ENCODE measurements at regions not wholly inside any gene's neighbourhood (a gene's known extent, or its start where the extent isn't known, plus 50 kb on each side); places are given as distances from the start of the nearest gene placed in this dataset.

- H3K27me3 ChIP-seq: no peaks in the 10 kb centered on the region
- H3K9me3 ChIP-seq: no peaks in the 10 kb centered on the region
- no peak for TF ChIP-seq CTCF (IDR thresholded peaks at IDR 0.05)
- no peak for TF ChIP-seq POLR2A (IDR thresholded peaks at IDR 0.05)
- no peak for TF ChIP-seq POLR2AphosphoS5 (IDR thresholded peaks at IDR 0.05; ENCODE audit: insufficient read depth in 1 of 2, low read depth in 1 of 2)
- intact Hi-C loops (cut with DNase I): no loop called here
- H3K4me3 ChIP-seq: no peak overlapping the region
- DNase-seq (ENCODE audit: extremely low spot score in 2 of 2): no peak
- H3K36me3 ChIP-seq: no peaks in the 10 kb centered on the region
- no peak overlapping the region for H3K27ac ChIP-seq
- H3K4me1 ChIP-seq: no peaks in the 10 kb centered on the region
Observed at GRCh38 chr13:47646298-47646697, 354.8 kb downstream of the SUCLA2 start.

GRCh38 chr13:47639738-47640447, 361.2 kb downstream of the SUCLA2 start:
- H3K36me3 ChIP-seq: no peaks in the 10 kb centered on the region
- no peaks in the 10 kb centered on the region for H3K4me1 ChIP-seq
- no peaks in the 10 kb centered on the region for H3K9me3 ChIP-seq
- H3K27ac ChIP-seq: no peak overlapping the region
- no peak overlapping the region for H3K4me3 ChIP-seq
- no peak for TF ChIP-seq POLR2AphosphoS5 (IDR thresholded peaks at IDR 0.05; ENCODE audit: insufficient read depth in 1 of 2, low read depth in 1 of 2)
- no peak for TF ChIP-seq POLR2A (IDR thresholded peaks at IDR 0.05)
- TF ChIP-seq CTCF (IDR thresholded peaks at IDR 0.05): no peak
- H3K27me3 ChIP-seq: no peaks in the 10 kb centered on the region
- intact Hi-C loops (cut with DNase I): no loop called here
- no peak for DNase-seq (ENCODE audit: extremely low spot score in 2 of 2)

GRCh38 chr13:47638627-47639026, 362.4 kb downstream of the SUCLA2 start:
- Histone ChIP-seq H3K9me3 (no peaks in the 10 kb centered on the region), H3K27me3 (no peaks in the 10 kb centered on the region), H3K27ac (no peak overlapping the region), H3K4me3 (no peak overlapping the region), H3K36me3 (no peaks in the 10 kb centered on the region), H3K4me1 (no peaks in the 10 kb centered on the region)
- no peak for DNase-seq (ENCODE audit: extremely low spot score in 2 of 2)
- no peak for TF ChIP-seq CTCF (IDR thresholded peaks at IDR 0.05)
- TF ChIP-seq POLR2A (IDR thresholded peaks at IDR 0.05): no peak
- no peak for TF ChIP-seq POLR2AphosphoS5 (IDR thresholded peaks at IDR 0.05; ENCODE audit: insufficient read depth in 1 of 2, low read depth in 1 of 2)
- intact Hi-C loops (cut with DNase I): no loop called here

- Histone ChIP-seq H3K9me3 (no peaks in the 10 kb centered on the region), H3K4me3 (no peak overlapping the region), H3K4me1 (no peaks in the 10 kb centered on the region), H3K27me3 (no peaks in the 10 kb centered on the region), H3K36me3 (no peaks in the 10 kb centered on the region), H3K27ac (no peak overlapping the region)
- no peak for DNase-seq (ENCODE audit: extremely low spot score in 2 of 2)
- no peak for TF ChIP-seq CTCF (IDR thresholded peaks at IDR 0.05)
- intact Hi-C loops (cut with DNase I): no loop called here
Observed at GRCh38 chr13:47632311-47632710, 368.8 kb downstream of the SUCLA2 start.

- Histone ChIP-seq H3K4me3 (no peak overlapping the region), H3K4me1 (no peaks in the 10 kb centered on the region), H3K36me3 (no peaks in the 10 kb centered on the region), H3K27me3 (no peaks in the 10 kb centered on the region), H3K9me3 (no peaks in the 10 kb centered on the region), H3K27ac (no peak overlapping the region)
- intact Hi-C loops (cut with DNase I): no loop called here
- DNase-seq (ENCODE audit: extremely low spot score in 2 of 2): no peak
- TF ChIP-seq POLR2AphosphoS5 (IDR thresholded peaks at IDR 0.05; ENCODE audit: insufficient read depth in 1 of 2, low read depth in 1 of 2) (no peak), POLR2A (IDR thresholded peaks at IDR 0.05) (no peak), CTCF (IDR thresholded peaks at IDR 0.05) (no peak)
Observed at GRCh38 chr13:47628666-47629065, 372.4 kb downstream of the SUCLA2 start.

Data from vagina (tissue), 2 donors.